ENCODE measurements at regions not wholly inside any gene's neighbourhood (a gene's known extent, or its start where the extent isn't known, plus 50 kb on each side); places are given as distances from the start of the nearest gene placed in this dataset.

DNA sequence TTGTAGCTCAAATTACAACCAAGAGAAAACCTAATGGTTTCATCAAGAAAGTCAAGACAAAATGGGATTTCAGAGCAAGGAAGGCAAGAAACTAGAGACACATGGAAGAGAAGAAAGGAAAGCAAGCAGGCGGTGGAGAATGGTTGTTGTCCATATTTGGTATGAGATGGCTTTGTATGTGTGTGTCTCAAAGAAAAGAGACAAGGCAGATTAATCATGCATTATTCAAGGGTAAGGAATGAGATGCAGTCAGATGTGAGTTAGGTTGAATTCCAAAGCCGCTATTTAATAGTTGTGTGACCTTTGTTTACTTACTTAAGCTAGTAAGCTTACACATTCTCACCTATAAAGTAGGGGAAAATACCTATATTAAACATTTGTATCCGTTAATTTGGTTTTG, 1029.6 kb downstream of the CDH11 start:
- TF ChIP-seq NFYB (IDR thresholded peaks at IDR 0.05; ENCODE audit: insufficient read depth, low read depth, low read length) (no peak), USF1 (IDR thresholded peaks at IDR 0.05; ENCODE audit: borderline replicate concordance, extremely low read length, insufficient read depth, low read depth, low read length) (no peak), SMC3 (IDR thresholded peaks at IDR 0.05; ENCODE audit: borderline replicate concordance, low read length) (no peak), ZNF384 (IDR thresholded peaks at IDR 0.05; ENCODE audit: borderline replicate concordance, low read depth, low read length) (no peak), FOXK2 (IDR thresholded peaks at IDR 0.05) (no peak), HDAC2 (IDR thresholded peaks at IDR 0.05) (no peak), BACH1 (IDR thresholded peaks at IDR 0.05; ENCODE audit: borderline replicate concordance) (no peak), PAX8 (IDR thresholded peaks at IDR 0.05) (no peak), MEF2B (IDR thresholded peaks at IDR 0.05; ENCODE audit: partially characterized antibody, poor library complexity, severe bottlenecking) (no peak), RAD21 (IDR thresholded peaks at IDR 0.05; ENCODE audit: insufficient read depth, low read depth, low read length) (no peak)
- TF ChIP-seq, protein P1, sequence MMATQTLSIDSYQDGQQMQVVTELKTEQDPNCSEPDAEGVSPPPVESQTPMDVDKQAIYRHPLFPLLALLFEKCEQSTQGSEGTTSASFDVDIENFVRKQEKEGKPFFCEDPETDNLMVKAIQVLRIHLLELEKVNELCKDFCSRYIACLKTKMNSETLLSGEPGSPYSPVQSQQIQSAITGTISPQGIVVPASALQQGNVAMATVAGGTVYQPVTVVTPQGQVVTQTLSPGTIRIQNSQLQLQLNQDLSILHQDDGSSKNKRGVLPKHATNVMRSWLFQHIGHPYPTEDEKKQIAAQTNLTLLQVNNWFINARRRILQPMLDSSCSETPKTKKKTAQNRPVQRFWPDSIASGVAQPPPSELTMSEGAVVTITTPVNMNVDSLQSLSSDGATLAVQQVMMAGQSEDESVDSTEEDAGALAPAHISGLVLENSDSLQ (IDR thresholded peaks at IDR 0.05), result no peak
- no peaks in the 10 kb centered on the region for H3K4me1 ChIP-seq (ENCODE audit: control insufficient read depth, insufficient read depth, low read length)
- no peaks in the 10 kb centered on the region for H3K9me3 ChIP-seq (replicated peaks; ENCODE audit: control insufficient read depth, insufficient read depth, low read length)
- POLR2A ChIA-PET, result no interaction called here
- H2AFZ ChIP-seq (ENCODE audit: control insufficient read depth, low read depth, low read length), result no peak overlapping the region
- intact Hi-C loops (cut with micrococcal nuclease; ENCODE audit: unreplicated experiment) (no loop called here), in situ Hi-C loops (cut with MboI) (loop anchor here (10.0 to 25.0 kb wide), 2 partner anchors 57 to 1020 kb away; partner anchors contain the start of gene CDH11)
- CTCF ChIA-PET, result interaction anchor here (0.7 kb wide), 1 partner anchor 378 kb away, joined by 3 read pairs; no protein-coding TSS in a partner anchor
- no peak for FAIRE-seq
- RAD21 ChIA-PET (ENCODE audit: unreplicated experiment), result no interaction called here
- ATAC-seq, result no peak
- DNase-seq (ENCODE audit: low read depth, low spot score), result no peak
- no peak overlapping the region for H3K4me3 ChIP-seq
- H3K27me3 ChIP-seq (replicated peaks in 1 of 2; ENCODE audit: control insufficient read depth in 2 of 2, insufficient read depth in 2 of 2, low read length in 1 of 2), result no peaks in the 10 kb centered on the region
- H3K27ac ChIP-seq (ENCODE audit: control insufficient read depth, insufficient read depth), result no peak overlapping the region
- SMC1A ChIA-PET (ENCODE audit: uncharacterized antibody, unreplicated experiment), result interaction anchor here (0.8 kb wide), 1 partner anchor 815 kb away, joined by 4 read pairs; no protein-coding TSS in a partner anchor
- H3K4me2 ChIP-seq (ENCODE audit: control insufficient read depth, insufficient read depth), result no peak overlapping the region
- BruUV-seq (replicated peaks), result no TSS peak
- no peak overlapping the region for H3K9ac ChIP-seq (ENCODE audit: control insufficient read depth, insufficient read depth, low read length)
- 28% methylated on average over 3 of the region's 3 CpGs for WGBS (ENCODE audit: insufficient coverage, insufficient replicate concordance, low lambda C conversion rate, missing lambda C conversion rate)
- H3K36me3 ChIP-seq (ENCODE audit: control insufficient read depth in 2 of 2, insufficient read depth in 2 of 2, low read length in 1 of 2), result no peaks in the 10 kb centered on the region
- H3K79me2 ChIP-seq (ENCODE audit: control insufficient read depth, insufficient read depth, low read length), result no peaks in the 10 kb centered on the region
- H4K20me1 ChIP-seq (ENCODE audit: control insufficient read depth, insufficient read depth), result no peaks in the 10 kb centered on the region
